ENCODE measurements at regions not wholly inside any gene's neighbourhood (a gene's known extent, or its start where the extent isn't known, plus 50 kb on each side); places are given as distances from the start of the nearest gene placed in this dataset.

DNA sequence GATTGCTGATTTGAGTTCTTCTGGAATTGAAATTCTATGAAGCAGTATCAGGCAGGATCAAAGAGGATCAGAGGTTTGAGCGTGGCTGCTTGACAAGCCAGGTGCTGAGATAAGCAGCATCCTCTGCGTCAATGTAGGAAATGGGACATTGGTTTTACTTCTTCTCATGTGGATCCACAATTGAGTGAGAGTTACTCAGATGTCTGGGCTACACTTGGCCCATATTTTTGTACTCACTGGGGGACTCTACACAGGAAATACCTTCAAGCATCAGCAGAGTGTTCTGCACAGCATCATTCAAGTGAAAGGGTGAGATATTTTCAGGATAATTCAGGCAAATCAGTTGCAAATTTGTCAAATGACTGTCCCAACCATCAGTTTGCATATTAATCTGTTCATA, 613.9 kb upstream of the ARID1B start:
- no peaks in the 10 kb centered on the region for H3K27me3 ChIP-seq (ENCODE audit: control insufficient read depth in 2 of 2, insufficient read depth in 1 of 2, low read length in 1 of 2)
- DNase-seq (ENCODE audit: low read depth in 6 of 9, low spot score in 9 of 9) = peak in 8 of 9 donors; percentile 7 to 75 (median 35)
- H3K4me3 ChIP-seq (ENCODE audit: low read length in 2 of 2) = no peak overlapping the region
- WGBS = 6% methylated on average over 2 of the region's 2 CpGs
- no peak overlapping the region for H3K27ac ChIP-seq (ENCODE audit: low read depth in 1 of 2, low read length in 1 of 2)
- no peaks in the 10 kb centered on the region for H3K36me3 ChIP-seq (ENCODE audit: control insufficient read depth in 2 of 2, insufficient read depth in 2 of 2, low read length in 1 of 2)
- H3K9me3 ChIP-seq (ENCODE audit: control insufficient read depth in 2 of 2, insufficient read depth in 1 of 2, low read length in 1 of 2) = no peaks in the 10 kb centered on the region
- peaks cover 6 to 20% of the 10 kb centered on the region in 2 donors for H3K4me1 ChIP-seq (ENCODE audit: control insufficient read depth in 2 of 2, insufficient read depth in 2 of 2, low read length in 2 of 2)

DNA sequence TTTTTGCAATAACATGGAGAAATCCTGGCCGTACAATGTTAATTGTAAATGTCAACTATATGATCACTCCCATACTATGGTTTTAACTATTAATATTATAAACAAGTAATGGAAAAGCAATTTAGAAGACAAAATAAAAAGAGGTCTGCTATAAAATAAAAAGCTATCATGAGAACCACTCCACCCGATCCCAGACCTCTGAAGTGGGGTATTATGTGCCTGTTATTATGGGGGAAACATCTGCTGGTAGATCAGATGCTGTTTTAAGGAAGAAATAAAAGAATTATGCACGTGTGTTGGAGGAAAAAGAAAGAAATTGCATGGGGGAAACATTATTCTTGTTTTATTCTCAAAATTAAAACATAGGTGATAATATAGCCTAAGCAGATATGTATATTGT, 615.7 kb upstream of the ARID1B start:
- Histone ChIP-seq H3K9me3 (ENCODE audit: control insufficient read depth in 2 of 2, insufficient read depth in 1 of 2, low read length in 1 of 2) (no peaks in the 10 kb centered on the region), H3K4me3 (ENCODE audit: low read length in 2 of 2) (no peak overlapping the region), H3K4me1 (ENCODE audit: control insufficient read depth in 2 of 2, insufficient read depth in 2 of 2, low read length in 2 of 2) (peaks cover 6 to 7% of the 10 kb centered on the region in 2 donors), H3K27ac (ENCODE audit: low read depth in 1 of 2, low read length in 1 of 2) (no peak overlapping the region), H3K36me3 (ENCODE audit: control insufficient read depth in 2 of 2, insufficient read depth in 2 of 2, low read length in 1 of 2) (no peaks in the 10 kb centered on the region), H3K27me3 (ENCODE audit: control insufficient read depth in 2 of 2, insufficient read depth in 1 of 2, low read length in 1 of 2) (no peaks in the 10 kb centered on the region)
- WGBS = 38% methylated on average over 3 of the region's 3 CpGs
- DNase-seq (ENCODE audit: low read depth in 6 of 9, low spot score in 9 of 9) = no peak

DNA sequence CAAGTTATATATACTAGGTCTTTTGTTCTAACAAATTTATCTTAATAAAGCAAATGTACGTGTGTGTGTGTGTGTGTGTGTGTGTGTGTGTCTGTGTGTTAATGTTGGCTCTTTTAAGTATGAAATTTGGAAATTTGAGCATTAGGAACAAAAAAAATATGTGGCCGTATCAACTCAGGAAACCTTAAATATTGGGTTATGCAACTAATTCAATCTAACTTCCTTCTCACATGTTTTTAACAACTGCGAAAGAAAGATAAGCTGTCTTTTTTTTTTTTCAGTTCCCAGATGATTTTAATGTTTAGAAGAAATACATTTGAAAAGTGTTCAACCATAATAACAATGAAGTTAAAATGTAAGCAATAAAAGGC, 616.4 kb upstream of the ARID1B start:
- no peak overlapping the region for H3K4me3 ChIP-seq (ENCODE audit: low read length in 2 of 2)
- no peaks in the 10 kb centered on the region for H3K27me3 ChIP-seq (ENCODE audit: control insufficient read depth in 2 of 2, insufficient read depth in 1 of 2, low read length in 1 of 2)
- no peak overlapping the region for H3K27ac ChIP-seq (ENCODE audit: low read depth in 1 of 2, low read length in 1 of 2)
- no peaks in the 10 kb centered on the region for H3K36me3 ChIP-seq (ENCODE audit: control insufficient read depth in 2 of 2, insufficient read depth in 2 of 2, low read length in 1 of 2)
- no peak for DNase-seq (ENCODE audit: low read depth in 6 of 9, low spot score in 9 of 9)
- H3K9me3 ChIP-seq (ENCODE audit: control insufficient read depth in 2 of 2, insufficient read depth in 1 of 2, low read length in 1 of 2) = no peaks in the 10 kb centered on the region
- 21% methylated on average over 3 of the region's 3 CpGs for WGBS
- peaks cover 6 to 7% of the 10 kb centered on the region in 2 donors for H3K4me1 ChIP-seq (ENCODE audit: control insufficient read depth in 2 of 2, insufficient read depth in 2 of 2, low read length in 2 of 2)

DNA sequence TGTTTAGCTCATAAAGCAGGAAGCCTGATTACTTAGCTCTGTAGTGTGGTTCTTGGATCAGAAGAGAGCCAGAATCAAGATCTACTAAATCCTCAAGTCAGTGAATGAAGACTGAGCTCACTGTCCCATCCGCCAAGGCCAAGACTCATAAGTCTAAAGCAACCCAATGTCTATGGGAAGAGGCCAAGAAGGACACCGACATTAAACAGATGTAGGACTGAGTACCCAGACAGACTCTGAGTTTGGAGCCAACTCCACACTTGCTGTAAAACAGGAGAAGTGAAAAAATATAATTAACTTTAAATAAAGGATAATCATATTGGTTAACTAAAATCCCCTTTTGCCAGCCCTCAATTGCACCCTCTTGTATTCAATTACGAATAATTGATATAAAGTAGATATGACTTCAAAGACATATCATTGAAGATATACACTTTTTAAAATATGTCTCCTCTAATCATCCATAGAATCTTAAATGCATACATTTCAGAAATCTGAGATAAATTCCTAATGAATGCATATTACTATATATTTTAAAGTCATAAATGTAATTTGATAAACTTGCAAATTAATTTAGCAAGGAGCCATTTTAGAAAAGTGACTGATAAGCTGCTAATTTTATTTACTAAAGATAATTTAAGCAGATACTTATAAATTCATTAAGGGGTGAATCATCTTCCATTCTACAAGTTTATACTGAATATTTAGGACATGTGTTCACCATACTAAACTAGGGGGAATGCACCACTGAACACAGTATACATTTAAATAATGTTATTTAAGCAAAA, 617.0 kb upstream of the ARID1B start:
- H3K9me3 ChIP-seq (ENCODE audit: control insufficient read depth in 2 of 2, insufficient read depth in 1 of 2, low read length in 1 of 2) = no peaks in the 10 kb centered on the region
- no peaks in the 10 kb centered on the region for H3K27me3 ChIP-seq (ENCODE audit: control insufficient read depth in 2 of 2, insufficient read depth in 1 of 2, low read length in 1 of 2)
- no peak for DNase-seq (ENCODE audit: low read depth in 6 of 9, low spot score in 9 of 9)
- H3K36me3 ChIP-seq (ENCODE audit: control insufficient read depth in 2 of 2, insufficient read depth in 2 of 2, low read length in 1 of 2) = no peaks in the 10 kb centered on the region
- peaks cover 6 to 7% of the 10 kb centered on the region in 2 donors for H3K4me1 ChIP-seq (ENCODE audit: control insufficient read depth in 2 of 2, insufficient read depth in 2 of 2, low read length in 2 of 2)
- WGBS = 96% methylated on average over 3 of the region's 3 CpGs
- no peak overlapping the region for H3K4me3 ChIP-seq (ENCODE audit: low read length in 2 of 2)
- H3K27ac ChIP-seq (ENCODE audit: low read depth in 1 of 2, low read length in 1 of 2) = no peak overlapping the region

DNA sequence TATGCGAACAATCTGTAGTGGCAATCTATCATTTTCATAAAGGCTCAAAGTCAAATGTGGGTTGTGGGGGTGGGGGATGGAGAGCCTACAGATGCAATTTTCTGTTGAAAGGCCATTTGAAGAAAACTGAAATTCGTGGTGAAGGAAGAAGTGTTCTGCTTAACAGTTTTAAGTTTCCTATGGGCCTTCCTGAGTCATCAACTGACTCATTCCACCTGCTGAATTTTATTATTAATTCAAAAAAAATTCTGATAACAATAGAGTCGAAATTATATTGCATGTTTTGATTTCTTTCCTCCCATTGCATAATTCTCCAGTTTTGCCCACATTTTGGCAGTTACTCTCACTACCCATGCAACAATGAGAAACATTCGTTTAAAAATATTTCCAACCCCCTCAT, 622.3 kb upstream of the ARID1B start:
- Histone ChIP-seq H3K27ac (ENCODE audit: low read depth in 1 of 2, low read length in 1 of 2) (no peak overlapping the region), H3K27me3 (ENCODE audit: control insufficient read depth in 2 of 2, insufficient read depth in 1 of 2, low read length in 1 of 2) (no peaks in the 10 kb centered on the region), H3K9me3 (ENCODE audit: control insufficient read depth in 2 of 2, insufficient read depth in 1 of 2, low read length in 1 of 2) (peaks cover 0 to 2% of the 10 kb centered on the region in 2 donors), H3K4me3 (ENCODE audit: low read length in 2 of 2) (no peak overlapping the region), H3K36me3 (ENCODE audit: control insufficient read depth in 2 of 2, insufficient read depth in 2 of 2, low read length in 1 of 2) (no peaks in the 10 kb centered on the region), H3K4me1 (ENCODE audit: control insufficient read depth in 2 of 2, insufficient read depth in 2 of 2, low read length in 2 of 2) (peaks cover 6% of the 10 kb centered on the region in 2 donors)
- DNase-seq (ENCODE audit: low read depth in 6 of 9, low spot score in 9 of 9) = peak in 1 of 9 donors; percentile 40
- WGBS = 5% methylated on average over 4 of the region's 4 CpGs

DNA sequence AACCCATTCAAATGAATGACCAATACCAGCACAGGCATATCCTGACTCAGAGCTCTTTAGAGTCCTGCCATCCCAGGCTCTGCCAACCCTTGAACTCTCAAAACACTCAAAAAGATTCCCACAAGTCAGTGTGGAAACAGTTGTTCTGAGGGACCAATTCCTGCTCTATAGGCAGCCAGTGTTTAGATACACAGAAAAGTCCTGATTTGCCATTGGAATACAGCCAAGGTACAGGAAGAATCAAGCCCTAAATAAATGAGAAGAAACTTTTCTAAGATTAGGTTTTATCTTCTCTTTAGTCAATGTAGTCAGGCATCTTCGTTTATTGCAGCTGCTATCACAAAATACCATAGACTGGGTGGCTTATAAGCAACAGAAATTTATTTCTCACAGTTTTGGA, 626.8 kb upstream of the ARID1B start:
- no peaks in the 10 kb centered on the region for H3K27me3 ChIP-seq (ENCODE audit: control insufficient read depth in 2 of 2, insufficient read depth in 1 of 2, low read length in 1 of 2)
- peaks cover 6% of the 10 kb centered on the region in 2 donors for H3K4me1 ChIP-seq (ENCODE audit: control insufficient read depth in 2 of 2, insufficient read depth in 2 of 2, low read length in 2 of 2)
- WGBS = 56% methylated on average over 1 of the region's 1 CpG
- DNase-seq (ENCODE audit: low read depth in 6 of 9, low spot score in 9 of 9) = no peak
- H3K9me3 ChIP-seq (ENCODE audit: control insufficient read depth in 2 of 2, insufficient read depth in 1 of 2, low read length in 1 of 2) = peaks cover 0 to 2% of the 10 kb centered on the region in 2 donors
- no peaks in the 10 kb centered on the region for H3K36me3 ChIP-seq (ENCODE audit: control insufficient read depth in 2 of 2, insufficient read depth in 2 of 2, low read length in 1 of 2)
- no peak overlapping the region for H3K27ac ChIP-seq (ENCODE audit: low read depth in 1 of 2, low read length in 1 of 2)
- H3K4me3 ChIP-seq (ENCODE audit: low read length in 2 of 2) = no peak overlapping the region

DNA sequence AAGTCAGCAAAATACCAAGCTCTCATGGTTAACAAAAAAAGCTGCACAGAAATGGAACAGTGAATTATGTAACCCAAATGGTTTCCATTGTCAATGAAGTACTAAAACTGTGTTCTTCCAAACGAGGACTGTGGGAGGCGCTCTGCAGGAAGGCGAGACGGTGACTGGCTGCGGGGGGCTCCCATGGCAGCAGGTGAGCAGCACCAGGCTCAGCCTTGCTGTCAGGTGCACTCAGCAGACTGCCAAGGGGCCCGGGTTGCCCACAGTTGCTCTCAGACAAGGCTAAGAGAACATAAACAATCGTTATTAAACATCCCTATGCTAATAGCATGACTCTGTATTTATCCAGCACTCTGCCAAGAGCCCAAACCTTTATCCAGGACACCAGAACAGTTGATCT, 630.3 kb upstream of the ARID1B start:
- WGBS = 95% methylated on average over 7 of the region's 7 CpGs
- DNase-seq (ENCODE audit: low read depth in 6 of 9, low spot score in 9 of 9) = no peak
- no peaks in the 10 kb centered on the region for H3K36me3 ChIP-seq (ENCODE audit: control insufficient read depth in 2 of 2, insufficient read depth in 2 of 2, low read length in 1 of 2)

DNA sequence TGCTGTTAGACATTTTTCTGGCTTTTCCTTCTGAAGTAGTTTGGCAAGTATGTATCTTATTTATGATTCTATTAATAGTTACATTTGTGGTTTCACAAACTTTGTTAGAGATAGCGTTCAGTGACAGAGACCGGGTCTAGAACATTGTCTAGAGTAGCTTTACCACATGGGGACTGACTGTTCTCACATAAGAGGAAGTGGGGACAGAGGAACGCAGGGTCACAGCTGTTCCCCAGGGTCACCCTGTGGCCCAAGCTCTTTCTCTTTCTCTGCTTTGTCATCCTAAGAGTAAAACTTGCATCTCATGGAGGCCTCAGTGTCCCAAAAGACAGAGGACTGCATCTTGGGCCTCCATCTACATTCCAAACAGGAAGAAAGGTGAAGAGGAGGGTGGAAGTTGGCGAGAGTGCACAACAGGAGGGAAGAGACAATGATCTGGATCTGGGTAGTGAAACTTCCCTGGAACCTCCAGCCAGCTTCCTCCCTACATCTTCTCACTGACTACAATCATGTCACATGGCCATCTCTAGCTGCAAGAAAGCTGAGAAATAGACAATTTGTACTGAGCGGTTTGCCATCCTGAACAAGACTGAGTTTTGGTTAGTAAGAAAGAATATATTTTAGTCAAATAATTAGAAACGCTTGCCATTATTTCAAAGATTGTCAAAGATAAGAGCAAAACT, 645.8 kb upstream of the ARID1B start:
- H3K27me3 ChIP-seq (ENCODE audit: control insufficient read depth in 2 of 2, insufficient read depth in 1 of 2, low read length in 1 of 2) = no peaks in the 10 kb centered on the region
- DNase-seq (ENCODE audit: low read depth in 6 of 9, low spot score in 9 of 9) = no peak
- no peak overlapping the region for H3K4me3 ChIP-seq (ENCODE audit: low read length in 2 of 2)
- H3K4me1 ChIP-seq (ENCODE audit: control insufficient read depth in 2 of 2, insufficient read depth in 2 of 2, low read length in 2 of 2) = peaks cover 2 to 3% of the 10 kb centered on the region in 2 donors
- WGBS = 48% methylated on average over 6 of the region's 6 CpGs
- no peaks in the 10 kb centered on the region for H3K9me3 ChIP-seq (ENCODE audit: control insufficient read depth in 2 of 2, insufficient read depth in 1 of 2, low read length in 1 of 2)
- no peak overlapping the region for H3K27ac ChIP-seq (ENCODE audit: low read depth in 1 of 2, low read length in 1 of 2)
- no peaks in the 10 kb centered on the region for H3K36me3 ChIP-seq (ENCODE audit: control insufficient read depth in 2 of 2, insufficient read depth in 2 of 2, low read length in 1 of 2)

More for the DNA sequence above, 630.3 kb upstream of the ARID1B start:
- no peak overlapping the region for H3K27ac ChIP-seq (ENCODE audit: low read depth in 1 of 2, low read length in 1 of 2)
- no peaks in the 10 kb centered on the region for H3K4me1 ChIP-seq (ENCODE audit: control insufficient read depth in 2 of 2, insufficient read depth in 2 of 2, low read length in 2 of 2)
- peaks cover 0 to 3% of the 10 kb centered on the region in 2 donors for H3K9me3 ChIP-seq (ENCODE audit: control insufficient read depth in 2 of 2, insufficient read depth in 1 of 2, low read length in 1 of 2)
- no peaks in the 10 kb centered on the region for H3K27me3 ChIP-seq (ENCODE audit: control insufficient read depth in 2 of 2, insufficient read depth in 1 of 2, low read length in 1 of 2)
- no peak overlapping the region for H3K4me3 ChIP-seq (ENCODE audit: low read length in 2 of 2)

DNA sequence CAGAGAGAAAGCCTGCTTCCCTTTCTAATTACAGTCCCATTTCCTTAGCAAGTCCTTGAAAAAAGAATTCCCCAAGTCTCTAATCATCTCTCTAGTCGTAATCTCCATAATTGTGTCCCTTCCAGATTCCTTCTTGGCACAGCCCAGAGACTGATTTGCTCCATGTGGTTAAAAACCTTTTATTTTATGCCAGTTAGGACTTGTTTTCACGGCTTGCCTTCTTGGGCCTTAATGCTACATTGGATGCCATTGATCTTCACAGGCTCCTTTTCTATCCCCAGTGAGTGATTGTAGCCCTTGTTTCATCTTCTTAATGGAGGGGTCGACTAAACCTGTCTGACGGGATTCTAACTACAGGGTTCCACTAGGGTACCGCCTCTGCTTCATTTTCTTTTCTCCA, 650.6 kb upstream of the ARID1B start:
- Histone ChIP-seq H3K27me3 (ENCODE audit: control insufficient read depth in 2 of 2, insufficient read depth in 1 of 2, low read length in 1 of 2) (no peaks in the 10 kb centered on the region), H3K4me1 (ENCODE audit: control insufficient read depth in 2 of 2, insufficient read depth in 2 of 2, low read length in 2 of 2) (peaks cover 2 to 3% of the 10 kb centered on the region in 2 donors), H3K27ac (ENCODE audit: low read depth in 1 of 2, low read length in 1 of 2) (peak overlapping the region in 1 of 2 donors; percentile 43), H3K36me3 (ENCODE audit: control insufficient read depth in 2 of 2, insufficient read depth in 2 of 2, low read length in 1 of 2) (no peaks in the 10 kb centered on the region), H3K9me3 (ENCODE audit: control insufficient read depth in 2 of 2, insufficient read depth in 1 of 2, low read length in 1 of 2) (no peaks in the 10 kb centered on the region), H3K4me3 (ENCODE audit: low read length in 2 of 2) (no peak overlapping the region)
- DNase-seq (ENCODE audit: low read depth in 6 of 9, low spot score in 9 of 9) = no peak
- WGBS = 95% methylated on average over 5 of the region's 5 CpGs
